Lung (tissue), 11 donors: ENCODE measurements at regions not wholly inside any gene's neighbourhood (a gene's known extent, or its start where the extent isn't known, plus 50 kb on each side); places are given as distances from the start of the nearest gene placed in this dataset.

ENCODE experiments used
- ATAC-seq: fragments of 200-7000 bp; cut with Tn5 transposase; one replicate; pipeline ENCODE4 v1.9.1; 2020; ENCODE audit warnings: moderate number of reproducible peaks; ENCODE audit not compliant: insufficient read depth, low FRiP score
- DNase-seq, 3 donors: peaks; one replicate each; pipeline ENCODE4 v3.0.0-alpha.2; 2013 to 2017
- H3K27ac ChIP-seq, 2 donors: one replicate each; pipeline ENCODE4 v1.5.1; 2013; ENCODE audit warnings: mild to moderate bottlenecking in 2 of 2, moderate library complexity in 2 of 2, control low read depth in 1 of 2, inconsistent platforms in 1 of 2, low read depth in 1 of 2, low read length in 1 of 2
- H3K27me3 ChIP-seq, 3 donors: one replicate each; pipeline ENCODE4 v1.5.1; 2013; ENCODE audit warnings: low read length in 2 of 3; ENCODE audit not compliant: control insufficient read depth in 3 of 3, insufficient read depth in 3 of 3
- H3K36me3 ChIP-seq, 4 donors: one replicate each; pipeline ENCODE4 v1.5.1; 2013; ENCODE audit warnings: low read length in 4 of 4, mild to moderate bottlenecking in 1 of 4, moderate library complexity in 1 of 4; ENCODE audit not compliant: control insufficient read depth in 4 of 4, insufficient read depth in 4 of 4
- H3K4me1 ChIP-seq, 5 donors: one replicate each; pipeline ENCODE4 v1.5.1; 2013; ENCODE audit warnings: low read length in 5 of 5, mild to moderate bottlenecking in 2 of 5, moderate library complexity in 1 of 5; ENCODE audit not compliant: control insufficient read depth in 5 of 5, insufficient read depth in 5 of 5
- H3K4me3 ChIP-seq: one replicate; pipeline ENCODE4 v1.5.1; 2013; ENCODE audit warnings: mild to moderate bottlenecking, control low read depth, moderate library complexity
- H3K9ac ChIP-seq, 2 donors: one replicate each; pipeline ENCODE4 v1.5.1; 2013; ENCODE audit warnings: low read length in 2 of 2, control low read depth in 1 of 2; ENCODE audit not compliant: insufficient read depth in 1 of 2
- H3K9me3 ChIP-seq, 4 donors: one replicate each; pipeline ENCODE4 v1.5.1; 2013; ENCODE audit warnings: low read length in 3 of 4, mild to moderate bottlenecking in 1 of 4, moderate library complexity in 1 of 4; ENCODE audit not compliant: control insufficient read depth in 4 of 4, insufficient read depth in 3 of 4
- WGBS, 2 donors: extraction: QIAGEN DNeasy Blood & Tissue Kit; methylation state at CpG; one replicate each; pipeline ENCODE4 v1.1.7; 2013; 5-methylcytosine and 5-hydroxymethylcytosine counted together
- TF ChIP-seq, protein P1 (sequence below): IDR thresholded peaks from 2 replicates; pipeline ENCODE4 v1.5.1; 2012; ENCODE audit warnings: mild to moderate bottlenecking; ENCODE audit errors: control extremely low read depth, extremely low read depth
- donor health status: control.
- donor health status: control.
- donor health status: Bipolar disorder and iron deficiency.
- donor health status: healthy.
- donor health status: DM: yes; HTN: yes; CAD: no.

DNA sequence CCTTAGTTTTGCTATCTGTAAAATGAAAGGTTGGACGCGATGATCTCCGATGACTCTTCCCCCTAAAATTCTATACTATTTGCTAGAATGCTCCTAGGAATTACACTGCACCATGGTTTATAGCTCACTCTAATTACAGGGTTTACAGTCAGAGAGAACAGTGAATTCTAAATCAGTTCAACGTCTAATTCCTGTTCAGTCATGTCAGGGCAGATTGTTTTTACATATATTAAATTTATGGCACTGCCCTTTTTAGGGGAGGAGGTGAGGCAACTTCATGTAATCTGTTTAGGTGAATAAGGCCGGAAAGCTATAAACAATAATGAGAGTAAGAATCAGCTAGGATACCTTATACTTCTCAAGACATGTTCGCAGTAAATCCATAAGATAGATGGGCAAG is 293.9 kb downstream of the BAMBI start:
- WGBS, 2 donors, result 93 to 95% methylated on average over 6 of the region's 6 CpGs
- ATAC-seq, result no peak
- TF ChIP-seq, protein P1, sequence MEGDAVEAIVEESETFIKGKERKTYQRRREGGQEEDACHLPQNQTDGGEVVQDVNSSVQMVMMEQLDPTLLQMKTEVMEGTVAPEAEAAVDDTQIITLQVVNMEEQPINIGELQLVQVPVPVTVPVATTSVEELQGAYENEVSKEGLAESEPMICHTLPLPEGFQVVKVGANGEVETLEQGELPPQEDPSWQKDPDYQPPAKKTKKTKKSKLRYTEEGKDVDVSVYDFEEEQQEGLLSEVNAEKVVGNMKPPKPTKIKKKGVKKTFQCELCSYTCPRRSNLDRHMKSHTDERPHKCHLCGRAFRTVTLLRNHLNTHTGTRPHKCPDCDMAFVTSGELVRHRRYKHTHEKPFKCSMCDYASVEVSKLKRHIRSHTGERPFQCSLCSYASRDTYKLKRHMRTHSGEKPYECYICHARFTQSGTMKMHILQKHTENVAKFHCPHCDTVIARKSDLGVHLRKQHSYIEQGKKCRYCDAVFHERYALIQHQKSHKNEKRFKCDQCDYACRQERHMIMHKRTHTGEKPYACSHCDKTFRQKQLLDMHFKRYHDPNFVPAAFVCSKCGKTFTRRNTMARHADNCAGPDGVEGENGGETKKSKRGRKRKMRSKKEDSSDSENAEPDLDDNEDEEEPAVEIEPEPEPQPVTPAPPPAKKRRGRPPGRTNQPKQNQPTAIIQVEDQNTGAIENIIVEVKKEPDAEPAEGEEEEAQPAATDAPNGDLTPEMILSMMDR, result no peak
- no peak overlapping the region for H3K4me3 ChIP-seq
- H3K27me3 ChIP-seq, result no peaks in the 10 kb centered on the region
- H3K9ac ChIP-seq, result no peak overlapping the region
- H3K9me3 ChIP-seq, result no peaks in the 10 kb centered on the region
- H3K36me3 ChIP-seq, result no peaks in the 10 kb centered on the region
- H3K4me1 ChIP-seq, result peaks cover 0 to 6% (median 0%) of the 10 kb centered on the region in 5 donors
- no peak overlapping the region for H3K27ac ChIP-seq
- DNase-seq, result no peak

DNA sequence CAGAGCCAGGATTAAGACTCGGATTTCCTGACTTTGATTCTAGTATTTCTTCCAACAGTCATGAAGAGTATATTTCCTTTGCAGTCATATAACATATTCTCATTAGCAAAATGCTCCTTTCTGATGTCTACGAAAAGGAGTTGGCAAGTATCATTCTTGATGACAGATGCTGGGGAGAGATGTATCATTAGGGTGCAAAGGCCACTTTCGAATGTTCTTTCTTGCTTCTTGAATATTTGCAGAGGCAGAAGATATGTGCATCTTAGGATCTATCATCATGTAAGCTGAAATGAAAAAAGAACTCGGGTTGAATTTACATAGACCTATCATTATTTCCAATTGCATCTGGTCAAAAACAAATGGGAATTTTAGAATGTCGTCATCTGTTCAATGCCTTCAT is 294.4 kb downstream of the BAMBI start:
- 86 to 91% methylated on average over 5 of the region's 5 CpGs for WGBS, 2 donors
- H3K27ac ChIP-seq, result no peak overlapping the region
- peaks cover 0 to 8% (median 0%) of the 10 kb centered on the region in 5 donors for H3K4me1 ChIP-seq
- no peak overlapping the region for H3K4me3 ChIP-seq
- TF ChIP-seq, protein P1, result no peak
- no peak for DNase-seq
- no peaks in the 10 kb centered on the region for H3K9me3 ChIP-seq
- H3K9ac ChIP-seq, result no peak overlapping the region
- H3K36me3 ChIP-seq, result no peaks in the 10 kb centered on the region
- no peaks in the 10 kb centered on the region for H3K27me3 ChIP-seq
- no peak for ATAC-seq

GRCh38 chr10:28973309-28973972 is 296.1 kb downstream of the BAMBI start:
- WGBS, 2 donors, result 84 to 87% methylated on average over 12 of the region's 12 CpGs
- Histone ChIP-seq H3K4me1 (peaks cover 0 to 8% (median 0%) of the 10 kb centered on the region in 5 donors), H3K27me3 (no peaks in the 10 kb centered on the region), H3K36me3 (no peaks in the 10 kb centered on the region), H3K4me3 (no peak overlapping the region), H3K27ac (no peak overlapping the region), H3K9me3 (no peaks in the 10 kb centered on the region), H3K9ac (no peak overlapping the region)
- DNase-seq (no peak), ATAC-seq (no peak)
- TF ChIP-seq, protein P1, result no peak
